Motor neuron (in vitro differentiated cells): ENCODE measurements at regions not wholly inside any gene's neighbourhood (a gene's known extent, or its start where the extent isn't known, plus 50 kb on each side); places are given as distances from the start of the nearest gene placed in this dataset.
A peak's percentile ranks its signal among the peaks of the same experiment; 100 is the strongest.

ENCODE experiments used
- ATAC-seq, 8 experiments: fragments of 200-7000 bp; cut with Tn5 transposase; replicated peaks in 6 of 8; 2 replicates each; pipeline ENCODE4 v1.8.0; 2021; ENCODE audit warnings: mild to moderate bottlenecking in 8 of 8, moderate library complexity in 8 of 8
- H3K27ac ChIP-seq, 2 donors: fragments of 250-450 bp; sonication (Bioruptor Pico); 2 replicates each; pipeline ENCODE4 v1.9.0; 2021; ENCODE audit warnings: antibody characterized with exemption in 2 of 2, mild to moderate bottlenecking in 2 of 2, moderate library complexity in 1 of 2
- H3K4me1 ChIP-seq, 2 donors: fragments of 250-450 bp; sonication (Bioruptor Pico); replicated peaks in 1 of 2; 2 replicates each; pipeline ENCODE4 v1.6.1; 2021; ENCODE audit warnings: antibody characterized with exemption in 2 of 2, mild to moderate bottlenecking in 2 of 2, moderate library complexity in 1 of 2
- H3K4me3 ChIP-seq, 5 donors: fragments of 250-450 bp; sonication (Bioruptor Pico); 2 replicates each; pipeline ENCODE4 v1.9.0; 2021; ENCODE audit warnings: antibody characterized with exemption in 5 of 5, mild to moderate bottlenecking in 5 of 5, moderate library complexity in 4 of 5
- WGBS, 10 experiments: fragments of 450-650 bp; shearing (Covaris generic); methylation state at CpG; one replicate each; pipeline ENCODE4 v1.0.0; 2022; 5-methylcytosine and 5-hydroxymethylcytosine counted together
- in situ Hi-C, 9 experiments: fragments of 400-800 bp; cut with MboI; loops; one replicate each; pipeline ENCODE4 v1.15.0; 2021; ENCODE audit warnings: low sequenced_read_pairs in 9 of 9, low pct_unique_long_range_greater_than_20kb in 2 of 9; ENCODE audit not compliant: unreplicated experiment in 9 of 9

- ATAC-seq: no peak
- Histone ChIP-seq H3K4me3 (no peak overlapping the region), H3K27ac (peak overlapping the region in 1 of 2 donors; percentile 30), H3K4me1 (peaks cover 1 to 19% of the 10 kb centered on the region in 2 donors)
- WGBS, 10 experiments: 27 to 100% (median 76%) methylated on average over 1 to 6 of the region's 7 CpGs; no CpG with 5 or more reads in 1 of the 10 experiments
- in situ Hi-C loops: no loop called here
Measured at GRCh38 chr10:3016016-3016415, 51.3 kb upstream of the PFKP start.

- peak in 2 of 8 experiments; percentile 27 to 51 for ATAC-seq
- in situ Hi-C loops: no loop called here
- peaks cover 5 to 30% of the 10 kb centered on the region in 2 donors for H3K4me1 ChIP-seq
- no peak overlapping the region for H3K27ac ChIP-seq
- no peak overlapping the region for H3K4me3 ChIP-seq
- 2 to 86% (median 57%) methylated on average over 2 to 9 of the region's 9 CpGs; no CpG with 5 or more reads in 2 of the 10 experiments for WGBS, 10 experiments
Measured at GRCh38 chr10:3014968-3015367, 52.4 kb upstream of the PFKP start.

- ATAC-seq: peak in 3 of 8 experiments; percentile 39 to 68 (median 68)
- WGBS, 10 experiments: 12 to 100% (median 58%) methylated on average over 1 to 3 of the region's 5 CpGs; no CpG with 5 or more reads in 6 of the 10 experiments
- H3K4me1 ChIP-seq: peaks cover 15 to 39% of the 10 kb centered on the region in 2 donors
- in situ Hi-C loops: no loop called here
- no peak overlapping the region for H3K4me3 ChIP-seq
- no peak overlapping the region for H3K27ac ChIP-seq
Measured at GRCh38 chr10:3012223-3012622, 55.1 kb upstream of the PFKP start.

- no peak overlapping the region for H3K27ac ChIP-seq
- ATAC-seq: peak in 6 of 8 experiments; percentile 12 to 96 (median 89)
Measured at GRCh38 chr10:3010816-3011460, 56.4 kb upstream of the PFKP start.

GRCh38 chr10:3010334-3010733 is 57.0 kb upstream of the PFKP start:
- in situ Hi-C loops: no loop called here
- peak in 5 of 8 experiments; percentile 37 to 59 (median 50) for ATAC-seq
- Histone ChIP-seq H3K4me3 (no peak overlapping the region), H3K4me1 (peaks cover 21 to 43% of the 10 kb centered on the region in 2 donors), H3K27ac (no peak overlapping the region)
- WGBS, 10 experiments: 21 to 100% (median 77%) methylated on average over 1 to 7 of the region's 8 CpGs; no CpG with 5 or more reads in 1 of the 10 experiments

More at GRCh38 chr10:3010816-3011460, 56.4 kb upstream of the PFKP start:
- 15 to 80% (median 69%) methylated on average over 1 to 10 of the region's 10 CpGs for WGBS, 10 experiments
- no peak overlapping the region for H3K4me3 ChIP-seq
- in situ Hi-C loops: no loop called here
- H3K4me1 ChIP-seq: peaks cover 21 to 44% of the 10 kb centered on the region in 2 donors

GRCh38 chr10:3009341-3009740 is 58.0 kb upstream of the PFKP start:
- no peak for ATAC-seq
- Histone ChIP-seq H3K27ac (no peak overlapping the region), H3K4me3 (no peak overlapping the region), H3K4me1 (peaks cover 23 to 38% of the 10 kb centered on the region in 2 donors)
- 0 to 95% (median 59%) methylated on average over 1 to 4 of the region's 6 CpGs; no CpG with 5 or more reads in 2 of the 10 experiments for WGBS, 10 experiments
- in situ Hi-C loops: no loop called here

GRCh38 chr10:3008518-3009195 is 58.7 kb upstream of the PFKP start:
- 52 to 92% (median 57%) methylated on average over 3 to 9 of the region's 12 CpGs; no CpG with 5 or more reads in 1 of the 10 experiments for WGBS, 10 experiments
- Histone ChIP-seq H3K4me3 (no peak overlapping the region), H3K4me1 (peaks cover 24 to 38% of the 10 kb centered on the region in 2 donors), H3K27ac (no peak overlapping the region)
- peak in 2 of 8 experiments; percentile 7 to 12 for ATAC-seq
- in situ Hi-C loops: no loop called here

- in situ Hi-C loops: no loop called here
- Histone ChIP-seq H3K4me3 (no peak overlapping the region), H3K27ac (no peak overlapping the region), H3K4me1 (peaks cover 24 to 38% of the 10 kb centered on the region in 2 donors)
- 20 to 67% methylated on average over 1 of the region's 1 CpG; no CpG with 5 or more reads in 8 of the 10 experiments for WGBS, 10 experiments
- peak in 4 of 8 experiments; percentile 42 to 87 (median 70) for ATAC-seq
Measured at GRCh38 chr10:3006607-3007006, 60.7 kb upstream of the PFKP start.

- WGBS, 10 experiments: 11 to 83% (median 50%) methylated on average over 1 to 3 of the region's 3 CpGs; no CpG with 5 or more reads in 1 of the 10 experiments
- Histone ChIP-seq H3K27ac (no peak overlapping the region), H3K4me1 (peaks cover 23 to 35% of the 10 kb centered on the region in 2 donors), H3K4me3 (no peak overlapping the region)
- ATAC-seq: no peak
- in situ Hi-C loops: no loop called here
Measured at GRCh38 chr10:3006093-3006492, 61.3 kb upstream of the PFKP start.

GRCh38 chr10:3002304-3002703 is 65.0 kb upstream of the PFKP start:
- ATAC-seq: no peak
- WGBS, 10 experiments: 60 to 100% (median 80%) methylated on average over 1 to 2 of the region's 2 CpGs; no CpG with 5 or more reads in 3 of the 10 experiments
- Histone ChIP-seq H3K4me1 (peaks cover 17 to 24% of the 10 kb centered on the region in 2 donors), H3K4me3 (no peak overlapping the region), H3K27ac (no peak overlapping the region)
- in situ Hi-C loops: no loop called here

- in situ Hi-C loops: no loop called here
- 0 to 83% (median 20%) methylated on average over 1 to 2 of the region's 2 CpGs; no CpG with 5 or more reads in 3 of the 10 experiments for WGBS, 10 experiments
- Histone ChIP-seq H3K4me3 (no peak overlapping the region), H3K27ac (no peak overlapping the region), H3K4me1 (peaks cover 10 to 13% of the 10 kb centered on the region in 2 donors)
- ATAC-seq: peak; percentile 90 to 97 (median 96)
Measured at GRCh38 chr10:3000048-3000447, 67.3 kb upstream of the PFKP start.

GRCh38 chr10:2994221-2994961 is 73.0 kb upstream of the PFKP start:
- no peak overlapping the region for H3K27ac ChIP-seq
- ATAC-seq: peak in 1 of 8 experiments; percentile 71
- peaks cover 3 to 10% of the 10 kb centered on the region in 2 donors for H3K4me1 ChIP-seq
- H3K4me3 ChIP-seq: no peak overlapping the region
- in situ Hi-C loops: no loop called here
- 8 to 96% (median 79%) methylated on average over 2 to 6 of the region's 7 CpGs; no CpG with 5 or more reads in 1 of the 10 experiments for WGBS, 10 experiments

- ATAC-seq: no peak
- Histone ChIP-seq H3K4me3 (no peak overlapping the region), H3K27ac (no peak overlapping the region), H3K4me1 (peaks cover 3 to 10% of the 10 kb centered on the region in 2 donors)
- in situ Hi-C loops: no loop called here
- WGBS, 10 experiments: 67 to 100% (median 89%) methylated on average over 2 to 14 of the region's 17 CpGs; no CpG with 5 or more reads in 3 of the 10 experiments
Measured at GRCh38 chr10:2993636-2994035, 73.7 kb upstream of the PFKP start.
